ENCODE measurements at regions not wholly inside any gene's neighbourhood (a gene's known extent, or its start where the extent isn't known, plus 50 kb on each side); places are given as distances from the start of the nearest gene placed in this dataset.

DNA sequence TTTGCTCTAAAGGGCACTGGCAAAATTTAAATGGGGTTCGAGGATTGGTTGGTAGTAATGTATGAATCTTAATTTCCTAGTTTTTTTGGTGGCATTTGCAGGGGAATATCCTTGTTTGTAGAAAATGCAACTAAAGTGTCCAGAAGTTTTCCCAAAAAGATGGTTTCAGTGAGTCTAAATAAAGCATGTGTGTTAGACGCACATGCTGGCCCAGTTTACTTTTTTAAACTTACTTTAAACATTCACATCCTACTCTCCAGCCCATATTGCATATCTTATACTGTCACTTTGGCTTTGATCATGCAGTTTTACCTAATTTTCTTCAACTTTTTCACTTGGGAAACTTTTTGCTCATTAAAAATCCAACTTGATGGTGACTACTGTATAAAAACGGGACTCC, 744.0 kb upstream of the CELF2 start:
- TF ChIP-seq, protein P1, sequence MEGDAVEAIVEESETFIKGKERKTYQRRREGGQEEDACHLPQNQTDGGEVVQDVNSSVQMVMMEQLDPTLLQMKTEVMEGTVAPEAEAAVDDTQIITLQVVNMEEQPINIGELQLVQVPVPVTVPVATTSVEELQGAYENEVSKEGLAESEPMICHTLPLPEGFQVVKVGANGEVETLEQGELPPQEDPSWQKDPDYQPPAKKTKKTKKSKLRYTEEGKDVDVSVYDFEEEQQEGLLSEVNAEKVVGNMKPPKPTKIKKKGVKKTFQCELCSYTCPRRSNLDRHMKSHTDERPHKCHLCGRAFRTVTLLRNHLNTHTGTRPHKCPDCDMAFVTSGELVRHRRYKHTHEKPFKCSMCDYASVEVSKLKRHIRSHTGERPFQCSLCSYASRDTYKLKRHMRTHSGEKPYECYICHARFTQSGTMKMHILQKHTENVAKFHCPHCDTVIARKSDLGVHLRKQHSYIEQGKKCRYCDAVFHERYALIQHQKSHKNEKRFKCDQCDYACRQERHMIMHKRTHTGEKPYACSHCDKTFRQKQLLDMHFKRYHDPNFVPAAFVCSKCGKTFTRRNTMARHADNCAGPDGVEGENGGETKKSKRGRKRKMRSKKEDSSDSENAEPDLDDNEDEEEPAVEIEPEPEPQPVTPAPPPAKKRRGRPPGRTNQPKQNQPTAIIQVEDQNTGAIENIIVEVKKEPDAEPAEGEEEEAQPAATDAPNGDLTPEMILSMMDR (IDR thresholded peaks at IDR 0.05; ENCODE audit: insufficient read depth, low read length, poor library complexity, severe bottlenecking): no peak
- TF ChIP-seq EZH2phosphoT487 (conservative IDR thresholded peaks at IDR 0.05; ENCODE audit: low read length): no peak
